ENCODE measurements at regions not wholly inside any gene's neighbourhood (a gene's known extent, or its start where the extent isn't known, plus 50 kb on each side); places are given as distances from the start of the nearest gene placed in this dataset.
"Not testable (repeated sequence)": the region's sequence is repeated elsewhere in the genome, so short reads cannot be mapped to it uniquely, and the experiment has no call there.

DNA sequence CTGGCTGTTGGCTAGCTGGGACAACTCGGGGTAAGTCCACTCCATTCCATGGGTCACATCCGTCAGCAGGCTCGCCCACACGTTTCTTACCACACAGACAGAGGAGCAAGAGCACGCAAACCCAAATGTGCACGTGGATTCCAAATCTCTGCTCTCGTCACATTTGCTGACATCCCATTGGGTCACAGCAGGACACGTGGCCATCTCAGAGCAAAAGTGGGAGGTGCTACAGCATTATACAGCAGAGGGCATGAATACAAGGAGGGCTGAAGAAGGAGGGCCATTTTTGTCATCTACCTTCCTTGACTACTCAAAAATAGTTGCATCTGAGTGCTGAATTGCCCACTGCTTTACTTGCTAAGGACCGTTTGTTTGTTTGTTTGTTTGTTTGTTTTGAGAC, 84.7 kb downstream of the RBBP6 start:
- no peak for DNase-seq

DNA sequence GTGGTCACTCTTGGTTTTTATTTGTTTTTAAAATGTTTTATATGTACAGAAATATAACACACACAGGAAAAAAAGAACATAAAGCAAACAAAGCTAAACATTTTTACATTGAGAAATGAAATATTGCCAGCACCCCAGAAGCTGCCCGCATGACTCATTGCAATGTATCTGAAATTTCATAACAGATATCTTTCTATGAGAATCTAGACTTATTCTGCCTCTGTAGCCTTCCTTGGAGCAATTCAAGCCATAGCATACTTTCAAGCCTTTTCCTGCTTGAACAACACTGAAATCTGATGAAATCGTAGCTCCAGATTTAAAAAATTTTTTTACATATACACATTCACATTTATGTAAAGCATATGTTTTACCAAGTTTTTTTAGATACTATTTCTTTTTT, 86.9 kb downstream of the RBBP6 start:
- no peak for DNase-seq

DNA sequence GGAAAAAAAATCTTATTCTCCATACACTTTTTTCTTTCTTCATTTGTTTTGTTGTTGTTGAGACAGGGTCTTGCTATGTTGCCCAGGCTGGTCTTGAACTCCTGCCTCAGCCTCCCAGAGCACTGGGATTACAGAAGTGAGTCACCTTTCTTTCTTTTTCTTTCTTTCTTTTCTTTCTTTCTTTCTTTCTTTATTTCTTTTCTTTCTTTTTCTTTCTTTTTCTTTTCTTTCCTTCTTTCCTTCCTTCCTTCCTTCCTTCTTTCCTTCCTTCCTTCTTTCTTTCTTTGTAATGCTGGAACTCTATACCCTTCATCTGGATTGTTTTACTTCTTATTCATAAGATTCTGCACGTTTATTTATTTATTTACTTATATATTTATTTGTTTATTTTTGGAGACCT, 94.5 kb upstream of the TNRC6A start:
- DNase-seq = no peak

DNA sequence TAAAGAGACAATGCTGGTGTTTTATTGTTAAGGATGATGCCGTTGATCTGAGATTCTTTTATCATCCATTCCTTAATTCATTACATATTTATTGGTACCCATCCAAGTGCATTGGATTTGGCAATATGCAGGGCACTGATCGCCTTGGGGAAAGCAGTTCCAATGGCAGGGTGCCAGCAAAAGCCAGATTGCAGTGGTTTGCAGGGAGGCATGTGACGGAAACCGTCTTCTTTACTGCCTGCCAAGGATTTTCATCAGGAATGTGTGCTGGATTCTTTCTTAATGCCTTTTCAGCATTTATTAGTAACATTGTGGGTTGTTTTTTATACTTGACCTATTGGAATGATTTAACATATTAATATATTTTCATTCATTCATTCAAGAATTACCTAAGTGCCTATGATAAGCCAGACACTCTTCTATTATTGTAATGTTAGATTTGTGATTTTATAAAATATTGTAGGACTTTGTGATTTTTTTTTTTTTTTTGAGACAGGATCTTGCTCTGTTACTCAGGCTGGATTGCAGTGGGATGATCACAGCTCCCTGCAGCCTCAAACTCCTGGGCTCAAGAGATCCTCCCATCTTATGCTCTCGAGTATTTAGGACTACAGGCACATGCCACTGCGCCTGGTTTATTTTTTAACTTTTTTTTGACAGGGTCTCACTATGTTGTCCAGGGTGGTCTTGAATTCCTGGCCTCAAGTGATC, 93.4 kb upstream of the TNRC6A start:
- no peak for DNase-seq

DNA sequence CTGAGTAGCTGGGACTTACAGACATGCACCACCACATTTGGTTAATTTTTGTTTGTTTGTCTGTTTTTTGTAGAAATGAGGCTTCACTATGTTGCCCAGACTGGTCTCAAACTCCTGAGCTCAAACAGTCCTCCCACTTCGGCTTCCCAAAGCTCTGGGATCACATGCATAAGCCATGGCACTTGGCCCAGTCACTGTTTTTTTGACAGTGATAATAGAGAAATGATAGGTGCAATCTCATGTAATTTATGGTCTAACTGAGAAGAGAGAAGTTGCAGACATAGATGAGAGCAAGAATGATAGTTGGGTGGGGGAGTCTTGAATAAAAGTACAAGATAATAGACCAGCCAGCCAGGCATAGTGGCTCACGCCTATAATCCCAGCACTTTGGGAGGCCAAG, 89.7 kb upstream of the TNRC6A start:
- DNase-seq = no peak

DNA sequence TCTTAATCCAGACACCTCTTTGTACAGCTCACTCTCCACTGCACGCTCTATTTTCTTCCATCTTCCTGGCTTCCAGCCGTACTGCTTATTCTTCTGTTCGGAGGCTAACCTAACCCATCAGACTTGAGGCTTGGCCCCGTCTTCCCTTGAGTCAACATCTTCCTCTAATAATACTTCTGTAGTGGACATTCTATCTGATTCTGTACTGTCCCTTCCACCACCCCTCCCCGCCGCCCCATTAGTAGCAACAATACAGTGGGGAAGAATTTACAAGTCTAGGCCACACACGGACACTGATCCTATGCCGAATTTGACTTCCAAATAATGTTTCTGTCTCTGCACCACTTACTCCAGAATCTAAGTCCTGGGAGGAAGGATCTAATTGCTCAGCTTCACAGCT, 86.0 kb upstream of the TNRC6A start:
- no peak for DNase-seq

DNA sequence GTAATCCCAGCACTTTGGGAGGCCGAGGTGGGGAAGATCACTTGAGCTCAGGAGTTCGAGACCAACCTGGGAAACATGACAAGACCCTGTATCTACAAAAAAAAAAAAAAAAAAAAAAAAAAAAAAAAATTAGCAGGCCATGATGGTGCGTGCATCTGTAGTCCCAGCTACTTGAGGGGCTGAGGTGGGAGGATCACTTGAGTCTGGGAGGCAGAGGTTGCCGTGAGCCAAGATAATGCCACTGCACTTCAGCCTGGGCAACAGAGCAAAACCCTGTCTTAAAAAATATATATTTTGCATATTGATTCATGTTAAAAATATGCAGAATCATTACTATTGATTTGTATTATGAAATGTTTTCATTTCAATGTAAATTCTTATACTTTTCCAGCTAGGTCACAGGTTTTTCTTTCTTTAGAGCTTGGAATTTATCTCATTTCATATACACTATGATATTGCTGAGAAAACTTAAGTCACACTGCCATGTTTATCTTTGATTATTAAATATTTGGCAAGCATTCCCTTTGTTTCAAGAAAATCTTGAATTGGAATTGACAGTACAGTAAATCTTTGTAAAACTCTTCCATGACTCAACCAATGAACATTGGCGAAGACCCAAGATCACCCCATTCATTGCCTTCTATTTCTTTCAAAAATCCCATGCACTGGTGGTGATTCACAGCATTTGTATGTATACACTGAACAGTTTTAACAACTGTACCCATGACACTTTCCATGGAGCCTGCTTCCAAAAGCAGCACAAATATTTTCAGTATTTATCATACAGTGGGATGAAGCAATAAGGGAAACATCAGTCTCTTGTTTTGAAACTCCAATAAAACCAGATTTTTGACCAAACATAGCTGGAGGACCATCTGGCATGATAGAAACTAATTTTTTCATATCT, 83.5 kb upstream of the TNRC6A start:
- no peak for DNase-seq

DNA sequence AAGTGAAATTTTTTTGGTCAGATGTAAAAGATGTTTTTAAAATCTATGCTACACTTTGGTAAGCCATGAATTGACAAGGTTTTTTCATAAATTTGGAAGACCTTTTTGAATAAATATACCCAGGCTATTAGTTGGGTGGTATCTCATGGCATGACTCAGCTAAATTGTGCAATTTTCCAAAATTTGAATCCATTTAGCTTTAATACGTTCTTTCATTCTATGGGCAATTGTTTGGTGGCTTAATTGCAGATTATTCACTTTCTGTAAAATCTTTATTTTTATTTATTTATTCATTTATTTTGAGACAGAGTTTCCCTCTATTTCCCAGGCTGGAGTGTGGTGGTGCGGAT, 82.8 kb upstream of the TNRC6A start:
- DNase-seq = no peak

DNA sequence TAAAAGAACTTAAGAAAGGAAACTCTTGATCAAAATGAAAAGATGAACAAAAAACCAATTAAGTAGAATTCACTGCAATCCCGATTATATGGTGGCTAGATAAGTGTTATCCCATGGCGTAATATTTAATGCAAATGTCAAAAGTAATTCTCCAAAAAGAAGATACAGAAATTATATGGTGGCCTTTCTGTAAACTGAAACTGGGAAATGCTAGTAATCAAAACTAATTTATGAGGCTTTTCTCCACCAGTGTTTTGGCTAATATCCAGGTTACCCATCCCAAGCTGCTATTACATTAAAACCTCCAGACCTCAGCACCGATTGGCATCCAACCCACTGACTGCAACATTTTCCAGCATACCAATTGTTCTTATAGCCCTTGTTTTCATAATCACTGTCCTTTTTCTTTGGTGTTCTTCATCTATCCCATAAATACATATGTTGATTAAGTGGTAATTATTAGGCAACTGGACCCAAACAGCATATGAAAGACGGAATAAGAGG, 77.2 kb upstream of the TNRC6A start:
- no peak for DNase-seq

DNA sequence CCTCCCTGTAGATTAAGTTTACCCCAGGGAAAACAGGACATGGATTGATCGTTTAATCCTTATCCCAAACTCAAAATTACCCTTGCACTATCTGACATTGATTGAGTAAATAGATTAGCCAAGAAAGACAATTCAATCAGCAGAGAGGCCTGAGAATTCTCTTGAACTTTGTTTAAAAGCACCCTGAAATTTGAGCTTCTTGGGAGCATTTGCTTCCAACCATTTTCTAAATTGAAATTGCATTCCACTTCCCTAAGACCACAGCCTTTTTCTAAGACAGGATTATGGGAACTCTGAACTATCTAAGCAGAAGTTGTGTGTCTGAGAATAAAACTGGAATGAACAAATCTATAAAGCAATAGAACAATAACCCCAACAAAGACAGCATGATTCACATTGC, 76.6 kb upstream of the TNRC6A start:
- no peak for DNase-seq

DNA sequence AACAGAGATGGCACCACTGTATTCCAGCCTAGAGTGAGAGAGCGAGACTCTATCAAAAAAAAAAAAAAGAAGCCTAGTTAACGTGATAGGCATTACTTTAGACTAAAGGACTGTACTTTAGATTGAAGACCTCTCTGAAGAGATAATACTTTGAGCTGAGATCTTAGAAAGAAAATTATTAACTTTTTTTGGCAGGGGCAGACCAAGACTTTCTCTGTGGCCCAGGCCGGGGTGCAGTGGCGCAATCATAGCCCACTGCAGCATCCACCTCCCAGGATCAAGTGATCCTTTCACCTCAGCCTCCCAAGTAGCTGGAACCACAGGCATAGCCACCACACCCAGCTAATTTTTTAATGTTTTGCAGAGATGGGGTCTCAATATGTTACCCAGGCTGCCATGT, 75.7 kb upstream of the TNRC6A start:
- DNase-seq = no peak

DNA sequence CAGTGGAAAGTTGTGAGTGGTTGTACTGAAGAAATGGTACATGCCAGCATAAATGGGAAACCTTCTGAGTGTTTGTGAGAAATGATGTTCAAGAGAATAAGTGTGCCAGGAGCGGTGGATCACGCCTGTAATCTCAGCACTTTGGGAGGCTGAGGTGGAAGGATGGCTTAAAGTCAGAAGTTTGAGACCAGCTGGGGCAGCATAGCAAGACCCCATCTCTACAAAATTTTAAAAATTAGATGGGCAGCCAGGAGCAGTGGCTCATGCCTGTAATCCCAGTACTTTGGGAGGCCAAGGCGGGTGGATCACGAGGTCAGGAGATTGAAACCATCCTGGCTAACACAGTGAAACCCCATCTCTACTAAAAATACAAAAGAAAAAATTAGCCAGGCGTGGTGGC, 63.5 kb upstream of the TNRC6A start:
- DNase-seq = not testable (repeated sequence)

DNA sequence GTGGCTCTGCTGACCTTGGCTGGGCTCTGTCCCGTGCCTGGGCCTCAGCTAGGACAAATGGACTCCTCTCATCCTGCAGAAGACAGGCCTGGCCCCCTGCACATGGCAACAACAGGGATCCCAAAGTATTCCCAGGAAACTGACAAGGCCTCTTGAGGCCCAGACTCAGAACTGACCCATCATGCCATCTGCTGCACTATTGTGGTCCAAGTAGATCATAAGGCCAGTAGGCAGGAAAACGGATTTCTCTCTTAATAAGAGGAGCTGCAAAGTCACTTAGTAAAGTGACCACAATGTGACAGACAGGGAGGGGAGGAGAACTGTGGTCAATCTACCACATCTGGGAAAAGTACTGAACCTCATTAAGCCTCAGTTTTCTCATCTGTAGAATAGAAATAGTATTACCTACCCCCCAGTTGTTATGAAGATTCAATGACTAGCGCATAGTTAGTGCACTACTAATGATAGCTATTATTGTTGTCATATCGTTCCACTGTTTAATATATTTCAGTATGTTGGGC, 62.1 kb upstream of the TNRC6A start:
- DNase-seq = no peak

DNA sequence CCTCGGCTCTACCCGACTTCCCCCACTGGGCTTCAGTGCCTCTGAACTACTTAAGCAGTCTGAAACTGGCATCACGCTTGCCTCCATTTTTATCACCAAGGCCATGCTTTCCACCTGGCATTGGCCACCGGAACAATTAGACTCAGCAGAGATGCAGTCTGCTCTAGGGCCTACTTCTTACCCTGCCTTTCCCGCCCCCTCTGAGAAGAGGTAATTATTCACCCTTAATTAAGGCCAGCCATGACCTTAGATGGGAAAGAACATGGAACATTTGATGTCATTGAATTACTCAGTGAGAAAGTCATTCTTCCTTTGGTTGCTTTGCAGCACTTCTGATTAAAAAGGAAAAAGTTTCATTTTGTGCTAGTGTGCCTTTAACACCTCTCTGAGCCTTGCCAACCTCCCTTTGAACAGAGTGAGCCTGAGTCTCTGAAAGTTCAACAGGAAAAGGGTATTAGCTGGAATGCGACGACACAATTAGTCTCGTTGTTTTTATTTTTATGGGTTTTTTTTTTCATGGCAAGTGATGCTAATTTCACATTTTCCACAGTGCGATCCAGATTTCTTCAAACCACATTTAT, 60.9 kb upstream of the TNRC6A start:
- no peak for DNase-seq

DNA sequence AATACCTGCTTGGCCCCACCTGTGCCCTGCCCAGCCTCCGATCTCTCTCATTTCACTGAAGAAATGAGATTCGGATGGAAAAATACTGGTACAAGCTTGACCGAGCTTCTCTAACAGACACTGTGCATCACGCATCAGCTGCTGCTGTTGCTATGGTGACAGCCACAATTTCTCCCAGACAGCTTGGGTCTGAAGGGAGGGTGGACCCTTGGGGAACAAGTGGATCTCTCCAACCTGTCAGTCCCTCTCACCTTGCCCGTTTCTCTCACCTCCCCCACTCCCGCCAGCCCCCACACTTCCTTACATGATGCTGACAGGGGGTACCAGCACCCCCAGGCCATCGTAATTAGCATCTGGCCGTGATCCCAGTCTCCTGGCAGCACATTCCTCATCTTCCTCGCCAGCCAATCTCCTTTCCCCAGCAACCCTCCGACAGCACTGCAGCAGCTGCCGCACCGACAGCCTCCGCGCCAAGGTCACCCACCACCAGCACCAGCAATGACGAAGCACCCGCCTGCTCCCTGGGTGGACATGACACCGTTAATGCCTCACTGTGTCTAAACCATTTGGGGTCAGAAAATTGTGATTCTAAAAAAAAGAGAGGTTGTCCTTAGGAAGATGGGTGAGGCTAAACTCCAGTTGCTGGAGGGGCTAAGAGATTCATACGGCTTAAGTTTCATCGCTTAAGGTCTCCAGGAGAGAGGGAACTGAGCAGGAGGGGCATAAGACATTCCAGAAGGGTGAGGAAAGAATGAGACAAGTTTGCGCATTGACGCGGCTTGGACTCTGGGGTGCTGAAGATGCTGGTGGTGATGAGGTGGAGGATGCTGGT, 58.6 kb upstream of the TNRC6A start:
- peak; percentile 93 for DNase-seq

DNA sequence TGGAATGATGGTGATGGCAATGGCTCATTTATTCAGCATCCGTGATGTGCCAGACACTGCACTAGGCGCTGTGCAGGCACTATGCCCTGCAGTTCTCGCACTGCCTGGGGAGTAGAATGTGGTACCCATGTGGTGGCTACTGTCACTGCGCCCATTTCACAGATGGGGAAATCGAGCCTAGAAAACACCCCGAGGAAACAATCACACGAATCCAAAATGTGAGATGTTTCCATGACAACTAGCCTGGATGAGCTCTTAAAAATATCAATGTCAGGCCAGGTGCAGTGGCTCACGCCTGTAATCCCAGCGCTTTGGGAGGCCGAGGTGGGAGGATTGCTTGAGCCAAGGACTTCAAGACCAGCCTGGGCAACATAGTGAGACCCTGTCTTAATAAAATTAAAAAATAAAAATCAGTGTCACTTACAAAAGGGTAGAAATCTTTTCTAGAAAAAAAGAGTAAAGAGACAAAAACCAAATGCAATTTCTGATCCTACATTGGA, 57.9 kb upstream of the TNRC6A start:
- DNase-seq = no peak

DNA sequence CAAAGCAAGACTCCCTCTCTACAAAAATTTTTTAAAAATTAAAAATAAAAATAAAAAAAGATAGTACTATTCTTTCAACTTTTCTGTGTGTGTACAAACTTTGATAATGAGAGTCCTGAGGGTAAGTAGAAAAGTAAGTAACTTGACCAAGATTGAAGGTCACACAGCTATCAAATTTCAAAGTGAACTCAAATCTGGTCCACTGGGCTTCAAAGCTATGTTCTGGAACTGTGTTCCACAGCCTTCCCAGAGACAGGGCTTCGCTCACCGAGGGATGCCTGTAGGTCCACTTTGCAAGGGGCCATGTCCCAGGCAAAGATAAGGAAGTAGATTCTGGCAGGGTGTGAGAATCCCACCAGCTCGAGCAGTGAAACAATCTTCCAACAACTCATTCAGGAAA, 56.3 kb upstream of the TNRC6A start:
- no peak for DNase-seq

DNA sequence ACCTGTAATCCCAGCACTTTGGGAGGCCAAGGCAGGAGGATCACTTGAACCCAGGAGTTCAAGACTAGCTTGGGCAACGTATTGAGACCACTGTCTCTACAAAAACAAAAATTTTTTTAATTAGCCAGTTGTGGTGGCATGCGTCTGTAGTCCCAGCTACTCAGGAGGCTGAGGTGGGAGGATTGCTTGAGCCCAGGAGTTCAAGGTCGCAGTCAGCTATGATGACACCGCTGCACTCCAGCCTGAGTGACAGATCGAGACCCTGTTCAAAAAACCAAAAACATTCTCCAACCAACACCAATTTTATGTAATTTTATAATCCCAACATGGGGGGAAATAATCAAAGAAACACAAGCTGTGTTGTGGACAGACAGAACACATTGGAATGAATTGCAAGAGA, 54.6 kb upstream of the TNRC6A start:
- no peak for DNase-seq

DNA sequence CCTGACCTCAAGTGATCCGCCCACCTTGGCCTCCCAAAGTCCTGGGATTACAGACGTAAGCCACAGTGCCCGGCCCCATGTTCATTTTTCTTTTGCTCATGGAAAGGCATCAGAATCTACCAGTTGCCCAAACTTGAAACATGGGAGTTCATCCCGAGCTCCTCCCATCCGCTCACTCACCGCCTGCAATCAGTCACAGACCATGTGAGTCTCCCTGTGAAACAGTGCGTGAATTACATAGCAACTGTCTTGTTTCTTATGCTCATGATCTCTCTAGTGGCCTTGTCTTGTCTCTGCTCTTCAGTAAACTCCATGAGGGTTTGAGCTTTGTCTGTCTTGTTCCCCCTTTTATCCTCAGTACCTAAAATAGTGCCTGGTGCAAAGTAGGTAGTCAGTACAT, 52.1 kb upstream of the TNRC6A start:
- DNase-seq = no peak
